ENCODE measurements at regions not wholly inside any gene's neighbourhood (a gene's known extent, or its start where the extent isn't known, plus 50 kb on each side); places are given as distances from the start of the nearest gene placed in this dataset.

- Mint-ChIP-seq H3K9me3 (peaks cover 33% of the 10 kb centered on the region), H3K4me1 (no peaks in the 10 kb centered on the region), H3K4me3 (no peak overlapping the region), H3K27ac (no peak overlapping the region), H3K27me3 (ENCODE audit: low read depth, poor library complexity) (peaks cover 4% of the 10 kb centered on the region), H3K36me3 (ENCODE audit: low read depth) (no peaks in the 10 kb centered on the region)
- no peak for DNase-seq
- TF ChIP-seq CTCF (IDR thresholded peaks at IDR 0.05) = no peak
Observed at GRCh38 chr14:44418856-44419255, 88.2 kb downstream of the FSCB start.

GRCh38 chr14:44417809-44418208, 89.3 kb downstream of the FSCB start:
- H3K27me3 Mint-ChIP-seq (ENCODE audit: low read depth, poor library complexity) = peaks cover 4% of the 10 kb centered on the region
- no peak for TF ChIP-seq CTCF (IDR thresholded peaks at IDR 0.05)
- peaks cover 7% of the 10 kb centered on the region for H3K4me1 Mint-ChIP-seq
- peaks cover 33% of the 10 kb centered on the region for H3K9me3 Mint-ChIP-seq
- no peaks in the 10 kb centered on the region for H3K36me3 Mint-ChIP-seq (ENCODE audit: low read depth)
- H3K4me3 Mint-ChIP-seq = no peak overlapping the region
- H3K27ac Mint-ChIP-seq = no peak overlapping the region
- no peak for DNase-seq

- H3K36me3 Mint-ChIP-seq (ENCODE audit: low read depth) = no peaks in the 10 kb centered on the region
- peaks cover 11% of the 10 kb centered on the region for H3K4me1 Mint-ChIP-seq
- H3K9me3 Mint-ChIP-seq = peaks cover 33% of the 10 kb centered on the region
- no peak for TF ChIP-seq CTCF (IDR thresholded peaks at IDR 0.05)
- no peak overlapping the region for H3K4me3 Mint-ChIP-seq
- no peak overlapping the region for H3K27ac Mint-ChIP-seq
- no peaks in the 10 kb centered on the region for H3K27me3 Mint-ChIP-seq (ENCODE audit: low read depth, poor library complexity)
- no peak for DNase-seq
Observed at GRCh38 chr14:44414646-44415045, 92.4 kb downstream of the FSCB start.

- no peak for TF ChIP-seq CTCF (IDR thresholded peaks at IDR 0.05)
- Mint-ChIP-seq H3K4me3 (no peak overlapping the region), H3K27me3 (ENCODE audit: low read depth, poor library complexity) (no peaks in the 10 kb centered on the region), H3K27ac (no peak overlapping the region), H3K9me3 (peaks cover 23% of the 10 kb centered on the region), H3K4me1 (peaks cover 11% of the 10 kb centered on the region), H3K36me3 (ENCODE audit: low read depth) (no peaks in the 10 kb centered on the region)
- DNase-seq = no peak
Observed at GRCh38 chr14:44412858-44413569, 94.1 kb downstream of the FSCB start.

- DNase-seq = no peak
- H3K36me3 Mint-ChIP-seq (ENCODE audit: low read depth) = no peaks in the 10 kb centered on the region
- TF ChIP-seq CTCF (IDR thresholded peaks at IDR 0.05) = no peak
Observed at GRCh38 chr14:44405011-44405486, 102.0 kb downstream of the FSCB start.

GRCh38 chr14:44404599-44404998, 102.5 kb downstream of the FSCB start:
- H3K27me3 Mint-ChIP-seq (ENCODE audit: low read depth, poor library complexity) = no peaks in the 10 kb centered on the region

More at GRCh38 chr14:44405011-44405486, 102.0 kb downstream of the FSCB start:
- Mint-ChIP-seq H3K4me1 (no peaks in the 10 kb centered on the region), H3K27me3 (ENCODE audit: low read depth, poor library complexity) (no peaks in the 10 kb centered on the region), H3K4me3 (no peak overlapping the region), H3K27ac (no peak overlapping the region), H3K9me3 (no peaks in the 10 kb centered on the region)

More at GRCh38 chr14:44404599-44404998, 102.5 kb downstream of the FSCB start:
- Mint-ChIP-seq H3K9me3 (no peaks in the 10 kb centered on the region), H3K4me1 (no peaks in the 10 kb centered on the region), H3K36me3 (ENCODE audit: low read depth) (no peaks in the 10 kb centered on the region), H3K27ac (no peak overlapping the region), H3K4me3 (no peak overlapping the region)
- no peak for TF ChIP-seq CTCF (IDR thresholded peaks at IDR 0.05)
- no peak for DNase-seq

All from nephron progenitor cell (in vitro differentiated cells).